ENCODE measurements at regions not wholly inside any gene's neighbourhood (a gene's known extent, or its start where the extent isn't known, plus 50 kb on each side); places are given as distances from the start of the nearest gene placed in this dataset.

GRCh38 chr2:195480121-195480520, 176.9 kb upstream of the SLC39A10 start:
- FAIRE-seq (no peak), DNase-seq (no peak), ATAC-seq (no peak)
- Histone ChIP-seq H3K27me3 (no peaks in the 10 kb centered on the region), H3K4me1 (no peaks in the 10 kb centered on the region), H3K4me3 (no peak overlapping the region), H3K27ac (no peak overlapping the region), H3K36me3 (no peaks in the 10 kb centered on the region), H3K9me3 (no peaks in the 10 kb centered on the region)
- no peak for TF ChIP-seq CTCF (IDR thresholded peaks at IDR 0.05)
- intact Hi-C loops (cut with DNase I) = no loop called here

DNA sequence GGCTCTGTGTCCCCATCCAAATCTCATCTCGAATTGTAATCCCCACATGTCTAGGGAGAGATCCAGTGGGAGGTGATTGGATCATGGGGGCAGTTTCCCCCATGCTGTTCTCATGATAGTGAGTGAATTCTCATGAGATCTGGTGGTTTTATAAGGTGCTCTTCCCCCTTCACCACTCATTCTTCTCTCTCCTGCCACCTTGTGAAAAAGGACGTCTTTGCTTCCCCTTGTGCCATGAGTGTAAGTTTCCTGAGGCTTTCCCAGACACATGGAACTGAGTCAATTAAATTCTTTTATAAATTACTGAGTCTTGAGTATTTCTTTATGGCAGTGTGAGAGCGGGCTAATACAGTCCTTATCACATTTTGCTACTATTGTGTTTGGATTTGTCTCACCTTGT, 177.6 kb upstream of the SLC39A10 start:
- TF ChIP-seq CTCF (IDR thresholded peaks at IDR 0.05) = no peak
- ATAC-seq (no peak), DNase-seq (no peak), FAIRE-seq (no peak)
- Histone ChIP-seq H3K9me3 (no peaks in the 10 kb centered on the region), H3K27ac (no peak overlapping the region), H3K4me3 (no peak overlapping the region), H3K36me3 (no peaks in the 10 kb centered on the region), H3K4me1 (no peaks in the 10 kb centered on the region), H3K27me3 (peaks cover 0 to 2% (median 0%) of the 10 kb centered on the region in 4 donors)
- intact Hi-C loops (cut with DNase I) = no loop called here
- 71 to 90% methylated on average over 3 of the region's 3 CpGs for WGBS, 2 donors

DNA sequence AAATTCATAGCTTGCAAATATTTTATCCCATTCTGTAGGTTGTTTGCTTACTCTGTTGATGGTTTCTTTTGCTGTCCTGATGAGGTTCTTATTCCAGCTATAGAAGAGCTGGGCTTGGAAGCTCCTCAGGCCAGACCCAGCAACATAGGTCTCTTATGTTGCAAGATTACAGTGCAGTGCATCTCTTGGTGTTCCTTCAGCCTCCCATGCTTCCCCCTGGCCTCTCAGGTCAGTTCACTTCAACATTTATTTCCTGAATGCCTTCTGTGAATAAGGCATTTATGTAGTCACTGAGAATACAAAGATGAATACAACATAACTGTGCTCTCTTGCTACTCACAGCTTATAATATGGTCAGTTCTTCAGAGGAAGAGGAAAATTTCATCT, 179.0 kb upstream of the SLC39A10 start:
- Histone ChIP-seq H3K4me1 (no peaks in the 10 kb centered on the region), H3K27ac (no peak overlapping the region), H3K4me3 (no peak overlapping the region), H3K9me3 (no peaks in the 10 kb centered on the region), H3K36me3 (no peaks in the 10 kb centered on the region), H3K27me3 (peaks cover 0 to 4% (median 0%) of the 10 kb centered on the region in 4 donors)
- FAIRE-seq (no peak), ATAC-seq (no peak), DNase-seq (no peak)
- no peak for TF ChIP-seq CTCF (IDR thresholded peaks at IDR 0.05)
- intact Hi-C loops (cut with DNase I) = no loop called here

DNA sequence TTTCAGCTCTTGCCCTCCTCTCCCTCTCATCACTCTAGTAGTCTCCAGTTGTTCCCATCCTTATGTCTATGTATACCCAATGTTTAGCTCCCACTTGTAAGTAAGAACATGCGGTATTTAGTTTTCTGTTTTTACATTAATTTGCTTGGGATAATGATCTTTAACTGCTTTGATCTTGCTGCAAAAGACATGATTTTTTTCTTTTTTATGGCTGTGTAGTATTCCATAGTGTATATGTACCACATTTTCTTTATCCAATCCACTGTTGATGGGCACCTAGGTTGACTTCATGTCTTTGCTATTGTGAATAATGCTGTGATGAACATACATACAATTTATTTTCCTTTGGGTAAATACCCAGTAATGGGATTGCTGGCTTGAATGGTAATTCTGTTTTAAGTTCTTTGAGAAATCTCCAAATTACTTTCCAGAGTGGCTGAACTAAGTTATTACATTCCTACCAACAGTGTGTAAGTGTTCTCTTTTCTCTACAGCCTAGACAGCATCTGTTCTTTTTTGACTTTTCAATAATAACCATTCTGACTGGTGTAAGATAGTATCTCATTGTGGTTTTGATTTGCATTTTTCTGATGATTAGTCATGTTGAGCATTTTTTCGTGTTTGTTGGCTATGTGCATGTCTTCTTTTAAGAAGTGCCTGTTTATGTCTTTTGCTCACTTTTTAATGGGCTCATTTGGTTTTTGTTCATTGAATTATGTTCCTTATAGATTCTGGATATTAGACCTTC, 179.6 kb upstream of the SLC39A10 start:
- FAIRE-seq = no peak
- no peak for DNase-seq

More for the DNA sequence above, 179.6 kb upstream of the SLC39A10 start:
- no peaks in the 10 kb centered on the region for H3K36me3 ChIP-seq
- WGBS, 2 donors = 69 to 77% methylated on average over 2 of the region's 2 CpGs
- no peaks in the 10 kb centered on the region for H3K9me3 ChIP-seq
- peaks cover 0 to 4% (median 0%) of the 10 kb centered on the region in 4 donors for H3K27me3 ChIP-seq
- ATAC-seq = no peak
- intact Hi-C loops (cut with DNase I) = no loop called here
- H3K27ac ChIP-seq = no peak overlapping the region
- no peak for TF ChIP-seq CTCF (IDR thresholded peaks at IDR 0.05)
- no peak overlapping the region for H3K4me3 ChIP-seq
- H3K4me1 ChIP-seq = no peaks in the 10 kb centered on the region
